GM03348 (cell line): ENCODE measurements at regions not wholly inside any gene's neighbourhood (a gene's known extent, or its start where the extent isn't known, plus 50 kb on each side); places are given as distances from the start of the nearest gene placed in this dataset.
"Not testable (repeated sequence)": the region's sequence is repeated elsewhere in the genome, so short reads cannot be mapped to it uniquely, and the experiment has no call there.

Experiments
- DNase-seq: peaks from one replicate; pipeline ENCODE4 v3.0.0; 2012; ENCODE audit warnings: low spot score

DNA sequence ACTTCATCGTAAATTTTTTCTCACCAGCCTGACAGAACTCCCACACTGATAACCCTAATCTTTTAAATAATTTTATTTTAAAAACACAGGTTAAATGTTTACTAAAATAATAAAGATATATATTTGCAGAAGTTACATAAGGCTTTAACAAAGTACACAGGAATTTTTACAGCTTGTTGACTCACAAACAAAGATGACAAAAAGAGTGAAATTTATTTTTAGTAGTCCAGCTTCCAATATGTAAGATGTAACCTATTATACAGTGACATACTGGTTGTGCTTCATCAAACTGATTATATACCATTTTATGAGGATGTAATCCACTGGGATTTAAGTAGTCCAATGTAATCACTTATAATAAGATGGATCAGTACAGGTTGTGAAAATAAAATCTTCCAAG is 348.9 kb upstream of the SLC39A10 start:
- DNase-seq, result no peak

DNA sequence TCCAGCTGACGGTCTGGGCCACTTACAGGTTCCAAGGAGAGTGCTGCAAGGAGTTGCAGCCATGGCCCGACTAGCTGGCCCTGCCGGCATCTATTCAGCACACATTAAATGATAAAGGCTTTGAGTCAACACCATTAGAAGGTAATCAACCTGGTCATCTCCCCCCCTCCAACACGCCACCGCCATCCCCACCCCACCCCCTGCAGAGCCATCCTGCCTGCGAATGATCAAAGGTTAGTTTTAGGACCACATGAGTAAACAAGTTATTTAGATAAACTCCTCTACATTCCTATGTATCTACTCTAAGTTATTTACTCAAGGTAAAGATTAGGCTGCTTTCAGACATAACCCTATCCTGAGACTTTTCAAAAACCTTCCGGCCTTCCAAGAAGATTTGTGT is 349.3 kb upstream of the SLC39A10 start:
- no peak for DNase-seq

DNA sequence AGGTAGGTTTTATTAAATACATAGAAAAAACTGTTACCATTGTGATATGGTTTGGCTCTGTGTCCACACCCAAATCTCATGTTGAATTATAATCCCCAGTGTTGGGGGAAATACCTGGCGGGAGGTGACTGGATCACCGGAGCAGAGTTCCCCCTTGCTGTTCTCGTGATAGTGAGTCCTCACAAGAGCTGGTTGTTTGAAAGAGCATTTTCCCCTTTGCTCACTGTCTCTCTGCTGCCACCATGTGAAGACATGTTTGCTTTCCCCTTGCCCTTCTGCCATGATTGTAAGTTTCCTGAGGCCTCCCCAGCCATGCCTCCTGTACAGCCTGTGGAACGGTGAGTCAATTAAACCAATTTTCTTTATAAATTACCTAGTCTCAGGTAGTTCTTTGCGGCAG is 352.7 kb upstream of the SLC39A10 start:
- DNase-seq, result no peak

DNA sequence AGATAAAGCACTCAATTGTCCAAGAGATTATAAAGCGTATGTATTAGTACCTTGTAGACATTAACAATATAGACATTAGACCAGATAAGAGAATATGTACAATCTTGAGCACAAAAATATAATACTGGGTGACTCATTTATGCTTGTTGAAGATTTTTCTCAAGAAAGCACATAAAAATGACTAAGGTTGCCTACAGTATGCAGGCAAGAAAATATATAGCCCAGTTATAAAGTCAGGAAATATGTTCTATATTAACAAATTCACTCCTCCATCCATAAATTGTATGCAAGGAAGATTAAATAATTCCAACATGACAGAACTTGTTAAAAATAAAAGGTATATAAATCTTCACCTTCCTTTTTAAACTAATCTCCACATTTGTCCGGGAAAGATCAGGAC is 356.4 kb upstream of the SLC39A10 start:
- no peak for DNase-seq

DNA sequence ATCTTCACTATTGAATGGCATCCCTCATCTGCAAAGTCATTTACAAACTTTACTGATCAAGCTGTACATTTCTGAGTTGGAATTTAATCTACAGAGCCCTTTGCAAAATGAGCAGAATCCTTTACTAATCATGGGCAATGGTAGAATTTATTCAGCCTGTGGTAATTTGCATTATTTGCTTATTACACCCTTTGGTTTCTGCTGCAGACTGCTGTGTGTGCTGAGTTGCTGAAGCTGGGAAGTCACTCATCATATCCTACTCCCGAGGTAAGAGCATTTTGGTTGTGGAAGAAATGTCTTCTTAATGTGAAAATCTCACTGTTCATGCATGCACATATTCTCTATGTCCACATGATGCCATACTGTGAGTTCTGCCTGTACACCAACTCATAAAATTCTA is 357.4 kb upstream of the SLC39A10 start:
- DNase-seq, result no peak

DNA sequence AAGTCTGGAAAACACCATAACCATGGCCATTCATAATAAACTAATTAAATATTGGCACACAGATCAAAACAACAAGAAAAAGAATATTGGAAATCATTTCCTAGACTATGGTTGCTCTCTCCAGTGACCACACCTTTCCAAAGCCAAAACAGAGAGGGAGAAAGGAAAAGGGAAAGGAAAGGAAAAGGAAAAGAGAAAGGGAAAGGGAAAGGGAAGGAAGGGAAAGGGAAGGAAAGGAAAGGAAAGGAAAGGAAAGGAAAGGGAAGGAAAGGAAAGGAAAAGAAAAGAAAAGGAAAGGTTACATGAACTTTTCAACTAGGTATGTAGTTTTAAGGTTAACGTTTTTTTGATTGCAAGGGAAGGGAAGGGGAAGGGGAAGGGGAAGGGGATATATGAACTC is 360.5 kb upstream of the SLC39A10 start:
- DNase-seq, result no peak

DNA sequence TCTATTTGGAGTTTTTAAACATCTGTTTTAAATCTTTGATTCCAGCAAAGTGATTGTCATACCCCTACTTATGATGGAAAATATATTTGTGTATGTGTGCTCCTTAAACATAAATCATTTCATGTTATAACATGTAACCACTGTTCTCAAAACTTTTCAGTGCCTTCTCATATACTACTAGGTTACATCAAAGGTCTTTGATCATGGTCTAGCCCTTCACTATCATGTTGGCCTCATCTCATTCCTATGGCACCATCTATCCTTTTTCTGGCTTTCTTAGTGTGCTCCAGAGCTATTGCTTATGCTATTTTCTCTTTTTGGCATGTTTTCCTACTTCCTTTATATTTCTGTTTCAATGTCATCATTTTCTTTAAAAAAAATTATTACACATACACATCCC is 367.9 kb upstream of the SLC39A10 start:
- DNase-seq, result no peak

DNA sequence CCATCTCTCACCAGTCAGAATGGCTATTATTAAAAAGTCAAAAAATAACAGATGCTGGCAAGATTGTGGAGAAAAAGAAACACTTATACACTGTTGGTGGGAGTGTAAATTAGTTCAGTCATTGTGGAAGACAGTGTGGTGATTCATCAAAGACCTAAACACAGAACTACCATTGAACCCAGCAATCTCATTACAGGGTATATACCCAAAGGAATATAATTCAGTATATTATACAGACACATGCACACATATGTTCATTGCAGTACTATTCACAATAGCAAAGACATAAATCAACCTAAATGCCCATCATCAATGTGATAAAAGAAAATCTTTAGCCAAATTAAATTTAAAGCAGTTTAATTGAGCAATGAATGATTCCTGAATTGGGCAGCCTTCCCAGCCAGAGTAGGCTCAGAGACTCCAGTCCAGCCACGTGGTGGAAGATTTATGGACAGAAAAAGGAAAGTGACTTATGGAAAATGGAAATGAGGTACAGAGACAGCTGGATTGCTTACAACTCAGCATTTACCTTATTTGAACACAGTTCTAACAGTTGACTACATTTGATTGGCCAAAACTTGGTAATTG is 377.1 kb upstream of the SLC39A10 start:
- no peak for DNase-seq

DNA sequence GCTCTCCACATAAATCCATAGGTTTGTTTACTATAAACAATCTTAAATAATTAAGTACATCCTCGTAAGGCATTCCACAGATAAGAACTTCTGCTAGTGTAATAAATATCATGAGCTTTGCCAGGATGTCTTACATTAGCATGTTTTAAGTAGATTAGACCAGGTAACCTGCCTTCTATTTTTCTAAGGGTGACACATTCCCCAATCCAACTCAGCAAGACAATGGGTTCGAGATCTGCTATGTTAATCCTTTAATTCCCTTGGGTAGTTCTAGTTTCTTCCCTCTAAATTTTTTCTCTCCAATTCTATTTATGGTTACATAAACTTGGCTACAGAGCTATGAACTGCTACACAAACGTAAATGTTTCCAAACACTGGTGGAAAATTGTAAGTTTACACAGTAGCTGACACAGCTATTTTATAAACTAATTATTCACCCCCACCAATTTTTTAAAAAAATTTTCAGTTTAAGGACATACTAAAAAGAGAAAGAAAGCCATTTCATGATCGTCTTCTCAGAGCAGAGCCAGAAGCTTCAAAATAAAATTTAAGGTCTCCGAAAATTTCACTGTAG is 386.5 kb upstream of the SLC39A10 start:
- no peak for DNase-seq

DNA sequence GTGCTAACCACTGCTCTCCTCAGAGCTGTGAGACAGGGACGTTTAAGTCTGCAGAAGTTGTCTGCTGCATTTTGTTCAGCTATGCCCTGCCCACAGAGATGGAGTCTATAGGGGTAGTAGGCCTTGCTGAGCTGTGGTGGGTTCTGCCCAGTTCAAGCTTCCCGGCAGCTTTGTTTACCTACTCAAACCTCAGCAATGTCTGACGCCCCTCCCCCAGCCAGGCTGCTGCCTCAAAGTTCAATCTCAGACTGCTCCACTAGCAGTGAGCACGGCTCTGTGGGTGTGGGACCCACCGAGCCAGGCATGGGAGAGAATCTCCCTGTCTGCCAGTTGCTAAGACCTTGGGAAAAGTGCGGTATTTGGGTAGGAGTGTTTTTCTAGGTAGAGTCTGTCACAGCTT is 387.8 kb upstream of the SLC39A10 start:
- no peak for DNase-seq

DNA sequence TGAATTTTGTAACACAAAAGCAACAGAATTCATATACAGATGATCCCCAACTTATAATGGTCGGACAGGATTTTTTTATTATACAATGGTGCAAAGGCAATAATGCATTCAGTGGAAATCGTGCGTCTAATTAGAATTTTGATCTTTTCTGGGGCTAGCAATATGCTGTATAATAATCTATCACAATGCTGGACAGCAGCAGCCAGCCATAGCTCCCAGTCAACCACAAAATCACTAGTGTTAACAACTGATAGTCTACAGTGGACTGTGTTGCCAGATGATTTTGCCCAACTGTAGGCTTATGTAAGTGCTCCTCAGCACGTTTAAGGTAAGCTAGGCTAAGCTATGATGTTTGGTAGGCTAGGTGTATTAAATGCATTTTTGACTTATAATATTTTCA is 399.0 kb upstream of the SLC39A10 start:
- no peak for DNase-seq

DNA sequence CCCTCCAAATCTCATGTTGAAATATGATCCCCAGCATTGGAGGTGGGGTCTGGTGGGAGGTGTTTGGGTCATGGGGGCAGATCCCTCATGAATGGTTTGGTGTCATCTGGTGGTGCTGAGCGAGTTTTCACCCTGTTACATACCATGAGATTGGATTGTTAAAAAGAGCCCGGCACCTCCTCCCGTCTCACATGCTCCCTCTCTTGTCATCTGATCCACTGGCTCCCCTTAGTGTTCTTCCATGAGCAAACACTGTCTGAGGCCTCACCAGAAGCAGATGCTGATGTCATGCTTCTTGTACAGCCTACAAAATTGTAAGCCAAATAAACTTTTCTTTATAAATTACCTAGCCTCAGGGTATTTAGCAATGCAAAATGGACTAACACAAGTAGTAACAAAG is 405.0 kb upstream of the SLC39A10 start:
- no peak for DNase-seq

DNA sequence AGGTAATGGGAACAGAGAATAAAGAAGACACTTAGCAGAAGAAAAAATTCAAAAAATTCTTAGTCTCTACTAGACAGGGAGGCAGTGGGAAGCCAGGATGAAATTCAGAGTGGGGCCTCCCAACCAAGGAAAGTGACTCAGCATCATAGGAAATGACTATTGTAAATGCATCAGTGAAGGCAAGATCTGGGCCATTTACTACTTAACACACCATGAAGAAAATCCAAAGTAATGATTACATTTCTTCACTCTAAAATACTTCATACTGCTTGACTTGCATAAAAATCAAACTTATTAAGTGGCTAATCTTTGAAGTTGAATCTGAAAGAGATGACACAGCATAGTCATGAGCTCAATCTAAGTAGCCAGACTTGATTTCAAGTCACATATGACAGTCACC is 405.8 kb upstream of the SLC39A10 start:
- DNase-seq, result no peak

DNA sequence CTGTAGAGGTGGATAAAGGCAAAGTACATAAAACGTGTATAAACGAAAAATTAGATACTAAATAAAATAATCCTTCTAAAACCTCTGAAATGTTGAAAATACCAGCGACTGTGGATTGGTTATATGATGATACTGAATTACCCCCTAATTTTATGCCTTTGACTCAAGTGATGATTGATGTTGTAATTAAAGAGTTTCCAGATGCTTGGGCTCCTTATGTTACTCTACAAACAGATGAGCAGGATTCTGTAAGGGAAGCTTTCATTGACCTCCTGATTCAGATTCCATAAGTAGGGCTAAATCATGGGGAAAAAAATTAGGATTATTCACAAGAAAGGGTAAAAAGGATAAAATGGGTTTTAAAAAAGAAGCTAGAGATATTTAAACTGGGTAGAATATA is 418.2 kb upstream of the SLC39A10 start:
- DNase-seq, result no peak

DNA sequence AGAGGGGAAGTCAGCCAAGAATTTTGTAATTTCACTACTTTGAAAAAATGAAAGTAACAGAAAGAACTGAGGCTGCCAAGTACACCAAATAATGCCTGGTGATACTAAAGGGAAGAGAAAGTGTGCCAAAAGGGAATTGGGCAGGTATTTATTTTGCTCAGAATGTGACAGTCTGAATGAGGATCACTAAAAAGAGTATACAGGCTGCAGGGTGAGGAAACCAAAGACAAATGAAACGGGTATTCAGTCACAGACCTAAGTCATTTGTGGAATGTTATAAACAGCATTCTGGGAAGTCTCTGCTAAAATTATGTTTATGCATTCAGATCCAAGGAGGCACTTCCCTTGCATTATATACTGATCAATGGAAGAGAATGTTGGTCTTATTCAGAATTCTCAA is 418.6 kb upstream of the SLC39A10 start:
- DNase-seq, result peak; percentile 3

DNA sequence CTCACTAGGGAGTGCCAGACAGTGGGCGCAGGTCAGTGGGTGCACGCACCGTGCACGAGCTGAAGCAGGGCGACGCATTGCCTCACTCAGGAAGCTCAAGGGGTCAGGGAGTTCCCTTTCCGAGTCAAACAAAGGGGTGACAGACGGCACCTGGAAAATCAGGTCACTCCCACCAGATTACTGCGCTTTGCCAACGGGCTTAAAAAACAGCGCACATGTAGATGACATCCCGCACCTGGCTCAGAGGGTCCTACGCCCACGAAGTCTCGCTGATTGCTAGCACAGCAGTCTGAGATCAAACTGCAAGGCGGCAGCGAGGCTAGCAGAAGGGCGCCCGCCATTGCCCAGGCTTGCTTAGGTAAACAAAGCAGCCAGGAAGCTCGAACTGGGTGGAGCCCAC is 428.5 kb upstream of the SLC39A10 start:
- DNase-seq, result not testable (repeated sequence)

DNA sequence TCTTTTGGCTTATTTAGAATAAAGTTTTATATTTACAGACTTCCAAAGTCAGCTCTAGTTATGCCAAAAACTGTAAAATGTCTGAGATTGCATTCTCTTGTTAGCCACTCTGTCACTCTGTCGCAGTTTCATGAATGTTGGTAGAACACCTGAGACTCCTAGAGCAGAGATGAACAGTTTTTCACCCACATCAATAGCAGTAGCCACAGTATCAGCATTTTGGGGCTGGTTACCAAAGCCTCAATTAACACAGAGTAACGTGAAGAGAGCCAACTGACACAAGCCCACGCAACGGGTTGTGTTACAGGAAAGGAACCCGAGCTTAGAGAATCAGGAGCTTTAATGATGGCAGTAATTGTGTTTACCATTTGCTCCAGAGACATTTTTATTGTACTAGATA is 443.0 kb upstream of the SLC39A10 start:
- DNase-seq, result no peak

DNA sequence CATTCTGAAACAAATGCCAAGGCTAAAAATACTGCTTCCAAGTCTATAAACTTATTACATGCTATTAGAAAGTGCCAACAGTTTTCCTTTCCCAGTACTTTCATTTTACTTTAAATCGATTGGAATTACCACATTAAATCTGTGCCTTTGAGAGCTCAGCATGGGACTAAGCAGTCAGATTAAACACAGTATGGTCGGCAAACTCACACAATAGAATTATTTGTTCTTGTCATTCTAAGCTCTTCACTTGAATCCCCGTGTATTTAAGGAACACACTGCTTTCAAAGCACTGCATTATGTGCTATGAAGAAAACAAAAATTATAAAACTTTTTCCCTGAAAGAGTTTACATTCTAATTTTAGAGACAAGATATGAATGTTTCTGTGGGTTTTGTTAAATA is 444.4 kb upstream of the SLC39A10 start:
- DNase-seq, result no peak

DNA sequence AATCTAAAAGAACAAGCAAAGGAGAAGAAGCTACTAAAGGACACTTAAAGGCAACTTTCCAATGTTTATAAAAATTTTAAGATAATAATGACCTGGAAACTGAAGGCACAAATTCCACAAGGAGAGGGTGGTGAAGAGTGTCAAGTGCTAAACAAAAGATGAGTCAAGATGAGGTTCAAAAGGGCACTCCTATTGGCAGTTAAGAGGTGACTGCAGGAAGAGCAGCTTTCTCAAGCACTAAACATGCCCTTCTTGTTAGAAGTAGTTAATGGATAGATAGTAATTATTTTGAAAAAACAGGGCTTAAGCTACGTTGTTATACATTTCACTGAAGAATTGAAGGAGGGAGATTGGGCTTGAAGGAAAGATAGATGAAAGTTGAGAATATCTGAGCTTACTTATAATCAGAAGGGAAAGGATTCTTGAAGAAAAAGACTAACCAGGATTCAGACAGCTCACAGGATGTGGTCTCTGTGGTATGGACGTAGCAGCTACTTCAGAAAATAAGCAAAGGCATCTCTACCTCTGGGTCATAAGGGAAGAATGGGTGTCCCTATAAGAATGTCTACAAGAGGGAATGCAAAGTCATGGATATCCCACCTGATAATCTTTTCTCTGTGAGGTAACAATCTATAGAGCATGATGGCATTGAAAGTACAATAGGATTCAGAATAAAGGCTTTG is 454.7 kb upstream of the SLC39A10 start:
- no peak for DNase-seq

DNA sequence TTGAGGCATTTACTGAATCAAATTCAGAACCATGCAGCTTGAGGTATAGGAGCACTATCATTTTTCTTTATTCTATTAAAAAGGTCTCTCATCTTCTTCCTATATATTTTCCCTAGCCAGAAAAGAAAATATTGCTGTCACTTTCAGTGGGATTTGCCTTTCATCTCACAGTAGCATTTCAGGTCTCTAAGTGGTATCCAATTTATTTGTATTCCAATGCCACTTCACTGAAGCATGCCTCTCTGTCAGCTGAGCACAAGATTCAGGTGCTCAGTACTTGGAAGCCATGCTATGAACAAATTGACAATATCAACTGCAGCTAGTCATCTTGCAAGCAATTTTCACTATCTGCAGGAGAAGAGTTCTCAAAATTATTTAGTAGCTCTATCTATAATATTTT is 457.2 kb upstream of the SLC39A10 start:
- DNase-seq, result no peak

DNA sequence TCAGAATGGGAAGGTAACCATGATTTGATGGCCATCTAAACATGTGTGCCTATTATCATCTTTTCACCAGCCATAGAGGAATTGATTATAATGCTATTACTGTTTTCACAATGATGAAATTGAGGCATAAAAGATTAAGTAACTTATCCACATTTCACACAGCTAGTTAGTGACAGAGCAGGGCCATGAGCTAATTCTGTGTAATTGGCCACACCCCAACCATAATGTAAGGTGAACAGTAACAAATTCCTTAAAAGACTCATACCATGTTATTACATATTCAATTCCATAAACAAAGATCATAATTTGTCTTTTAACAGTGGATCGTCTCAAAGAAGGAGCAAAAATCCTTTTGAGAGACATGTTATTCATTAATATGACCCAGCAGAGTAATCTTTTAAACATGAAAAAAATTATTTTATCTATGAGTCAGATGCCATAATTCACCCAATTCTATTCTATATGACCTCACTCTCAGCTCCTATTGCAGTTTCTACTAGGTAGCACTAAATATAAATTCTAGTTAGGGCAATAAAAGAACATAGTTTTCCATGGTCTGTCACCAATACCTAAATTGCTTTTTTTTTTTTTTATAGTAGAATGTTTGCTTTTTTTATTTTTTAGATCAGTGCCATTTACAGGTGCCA is 475.8 kb upstream of the SLC39A10 start:
- no peak for DNase-seq

DNA sequence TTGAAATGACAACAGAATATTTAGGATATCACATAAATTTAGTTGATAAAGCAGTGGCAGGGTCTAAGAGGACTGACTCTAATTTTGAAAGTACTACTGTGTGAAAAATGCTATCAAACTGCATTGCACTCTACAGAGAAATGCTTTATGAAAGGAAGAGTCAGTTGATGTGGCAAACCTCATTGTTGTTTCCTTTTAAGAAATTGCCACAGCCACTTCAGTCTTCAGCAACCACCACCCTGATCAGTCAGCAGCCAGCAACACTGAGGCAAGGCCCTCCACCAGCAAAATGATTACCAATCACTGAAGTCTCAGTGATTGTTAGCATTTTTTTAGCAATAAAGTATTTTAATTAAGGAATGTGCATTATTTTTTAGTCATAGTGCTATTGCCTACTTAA is 488.7 kb upstream of the SLC39A10 start:
- no peak for DNase-seq

DNA sequence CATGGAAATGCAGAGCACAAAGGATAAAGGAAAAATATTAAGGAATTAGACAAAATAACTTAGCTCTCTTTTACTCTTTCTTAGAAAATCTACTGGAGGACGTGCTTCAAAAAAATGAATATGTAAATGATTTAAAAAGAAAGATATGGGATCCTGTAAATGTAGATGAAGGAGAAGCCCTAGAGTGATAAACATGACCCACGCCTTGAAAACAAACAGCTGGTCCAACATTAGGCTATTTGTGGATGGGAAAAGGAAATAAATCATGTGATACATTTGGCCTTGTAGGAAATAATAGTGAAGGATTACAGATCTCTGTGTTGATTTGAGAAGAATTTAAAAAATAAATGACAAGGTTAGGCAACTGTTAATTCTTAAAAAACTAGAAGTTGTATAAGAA is 492.1 kb upstream of the SLC39A10 start:
- DNase-seq, result no peak

DNA sequence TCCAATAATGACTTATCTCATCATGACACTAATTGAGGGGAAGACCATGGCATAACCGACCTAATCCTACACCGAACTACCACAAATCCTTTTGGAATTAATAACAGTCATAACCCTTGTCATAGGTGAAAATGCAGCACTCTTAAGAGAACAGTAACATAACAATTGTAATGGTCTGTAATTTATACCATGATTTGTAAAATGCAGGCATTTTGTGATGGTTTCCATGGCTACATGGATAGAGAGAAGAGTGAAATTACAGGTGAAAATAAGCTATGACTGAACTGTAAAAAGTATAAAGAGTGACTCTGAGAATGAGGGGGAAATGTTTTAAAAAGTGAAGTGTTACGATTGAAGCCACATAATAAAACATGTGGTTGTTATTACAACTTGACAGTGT is 494.1 kb upstream of the SLC39A10 start:
- DNase-seq, result no peak
